PFSK-1 (cell line): ENCODE measurements at regions not wholly inside any gene's neighbourhood (a gene's known extent, or its start where the extent isn't known, plus 50 kb on each side); places are given as distances from the start of the nearest gene placed in this dataset.

Experiments used
- FOXP2 ChIP-seq: optimal IDR thresholded peaks from 2 replicates; pipeline ENCODE3; 2011; ENCODE audit warnings: borderline replicate concordance, control low read depth, inconsistent platforms; ENCODE audit not compliant: insufficient read depth; ENCODE audit errors: extremely low read length, extremely low read depth
- POLR2AphosphoS5 ChIP-seq: IDR thresholded peaks from 2 replicates; pipeline ENCODE4 v1.6.1; 2012; ENCODE audit warnings: low read depth, mild to moderate bottlenecking, control low read depth, low read length, moderate library complexity

DNA sequence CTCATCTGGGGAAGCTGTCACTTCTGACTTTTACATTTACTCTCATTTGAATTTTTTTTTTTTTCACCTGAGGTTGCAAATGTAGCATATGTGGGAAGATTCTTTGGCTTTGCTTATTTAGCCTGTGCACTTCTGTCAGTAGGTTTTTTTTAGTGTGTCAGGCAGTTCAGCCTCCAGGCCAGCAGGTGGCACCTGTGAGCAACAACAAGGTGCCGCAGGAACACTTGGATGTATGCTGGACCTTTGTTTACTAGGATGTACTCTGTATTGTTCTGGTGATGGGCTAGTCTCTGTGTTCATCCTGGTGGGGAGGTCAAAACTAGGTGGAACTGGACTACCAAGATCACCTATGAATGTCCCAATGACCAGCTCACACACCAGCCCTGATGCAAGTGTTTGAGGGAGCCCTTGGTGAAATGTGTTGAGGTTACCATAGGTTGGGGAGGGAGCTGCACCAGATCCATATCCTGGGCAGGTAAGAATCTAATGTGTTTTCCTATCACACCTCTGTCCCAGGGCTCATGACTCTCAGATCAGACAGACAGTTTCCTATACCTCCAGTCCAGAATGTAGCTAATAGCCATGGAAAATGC, 618.2 kb downstream of the BRINP3 start:
- TF ChIP-seq FOXP2 (no peak), POLR2AphosphoS5 (no peak)
